ENCODE measurements at regions not wholly inside any gene's neighbourhood (a gene's known extent, or its start where the extent isn't known, plus 50 kb on each side); places are given as distances from the start of the nearest gene placed in this dataset.

DNA sequence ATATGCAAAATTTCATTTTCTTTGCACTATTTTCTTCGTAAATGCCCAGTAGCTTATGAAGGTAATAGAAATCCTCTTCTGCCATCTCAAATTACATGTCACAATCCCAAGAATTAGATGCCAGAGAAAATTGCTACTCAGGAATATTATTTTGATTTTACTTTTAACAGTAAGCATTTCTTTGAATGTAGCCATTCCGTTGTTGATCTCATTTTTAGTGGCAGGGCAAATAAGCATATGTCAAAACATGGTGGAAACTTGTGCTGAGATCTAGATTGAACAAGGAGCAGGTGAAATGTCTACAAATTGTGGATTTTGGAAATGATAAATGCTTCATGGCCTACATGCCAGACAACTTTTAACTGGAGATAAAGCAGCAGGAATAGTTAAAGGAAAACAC, 291.8 kb downstream of the SDHAF3 start:
- no peak overlapping the region for H4K5ac ChIP-seq (ENCODE audit: insufficient read length, low read depth, low read length)
- no peaks in the 10 kb centered on the region for H3K23me2 ChIP-seq (ENCODE audit: insufficient read length, low read depth, low read length, poor library complexity, severe bottlenecking)
- H2BK5ac ChIP-seq (ENCODE audit: insufficient read length, low read length) = no peak overlapping the region
- DNase-seq = no peak
- H3K27me3 Mint-ChIP-seq (ENCODE audit: low read depth) = no peaks in the 10 kb centered on the region
- H3K4me2 ChIP-seq (ENCODE audit: insufficient read depth, insufficient read length, low read length) = no peak overlapping the region
- H3K14ac ChIP-seq (ENCODE audit: insufficient read depth, low read length) = no peak overlapping the region
- H3K56ac ChIP-seq (ENCODE audit: insufficient read length, low read depth, low read length) = no peak overlapping the region
- H2AK5ac ChIP-seq (ENCODE audit: insufficient read length, low read length) = no peak overlapping the region
- H3K36me3 Mint-ChIP-seq (ENCODE audit: insufficient read depth in 1 of 3, low read depth in 3 of 3) = no peaks in the 10 kb centered on the region
- H2BK120ac ChIP-seq (ENCODE audit: low read depth, low read length, poor library complexity, severe bottlenecking) = no peak overlapping the region
- no peaks in the 10 kb centered on the region for H3K9me3 ChIP-seq (ENCODE audit: control insufficient read depth, low read depth, low read length)
- H4K91ac ChIP-seq (ENCODE audit: insufficient read length, low read depth, low read length) = no peak overlapping the region
- H2BK15ac ChIP-seq (ENCODE audit: low read depth, low read length) = no peak overlapping the region
- H3K27ac Mint-ChIP-seq = no peak overlapping the region
- no peak overlapping the region for H3K27ac ChIP-seq (ENCODE audit: insufficient read length, low read depth, low read length)
- H3T11ph ChIP-seq (ENCODE audit: low read length) = no peak overlapping the region
- H2AFZ ChIP-seq (ENCODE audit: low read length) = no peak overlapping the region
- H3K4ac ChIP-seq (ENCODE audit: low read depth, low read length) = no peak overlapping the region
- H3K27me3 ChIP-seq (ENCODE audit: insufficient read depth, low read length) = no peaks in the 10 kb centered on the region
- no peak overlapping the region for H3K9ac ChIP-seq (ENCODE audit: extremely low read depth, insufficient read length, low read length)
- no peak overlapping the region for H2BK20ac ChIP-seq (ENCODE audit: low read depth, low read length, poor library complexity, severe bottlenecking)
- TF ChIP-seq, protein P1, sequence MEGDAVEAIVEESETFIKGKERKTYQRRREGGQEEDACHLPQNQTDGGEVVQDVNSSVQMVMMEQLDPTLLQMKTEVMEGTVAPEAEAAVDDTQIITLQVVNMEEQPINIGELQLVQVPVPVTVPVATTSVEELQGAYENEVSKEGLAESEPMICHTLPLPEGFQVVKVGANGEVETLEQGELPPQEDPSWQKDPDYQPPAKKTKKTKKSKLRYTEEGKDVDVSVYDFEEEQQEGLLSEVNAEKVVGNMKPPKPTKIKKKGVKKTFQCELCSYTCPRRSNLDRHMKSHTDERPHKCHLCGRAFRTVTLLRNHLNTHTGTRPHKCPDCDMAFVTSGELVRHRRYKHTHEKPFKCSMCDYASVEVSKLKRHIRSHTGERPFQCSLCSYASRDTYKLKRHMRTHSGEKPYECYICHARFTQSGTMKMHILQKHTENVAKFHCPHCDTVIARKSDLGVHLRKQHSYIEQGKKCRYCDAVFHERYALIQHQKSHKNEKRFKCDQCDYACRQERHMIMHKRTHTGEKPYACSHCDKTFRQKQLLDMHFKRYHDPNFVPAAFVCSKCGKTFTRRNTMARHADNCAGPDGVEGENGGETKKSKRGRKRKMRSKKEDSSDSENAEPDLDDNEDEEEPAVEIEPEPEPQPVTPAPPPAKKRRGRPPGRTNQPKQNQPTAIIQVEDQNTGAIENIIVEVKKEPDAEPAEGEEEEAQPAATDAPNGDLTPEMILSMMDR (conservative IDR thresholded peaks at IDR 0.05) = no peak
- H4K20me1 ChIP-seq (ENCODE audit: control insufficient read depth, insufficient read depth, insufficient read length) = no peaks in the 10 kb centered on the region
- H3K79me2 ChIP-seq (ENCODE audit: insufficient read depth, low read length) = no peaks in the 10 kb centered on the region
- no peaks in the 10 kb centered on the region for H3K9me3 Mint-ChIP-seq
- no peak overlapping the region for H2BK12ac ChIP-seq (ENCODE audit: insufficient read length, low read depth, low read length)
- H3K79me1 ChIP-seq (ENCODE audit: insufficient read depth, low read depth, low read length, poor library complexity, severe bottlenecking) = no peaks in the 10 kb centered on the region
- no peaks in the 10 kb centered on the region for H3K4me1 ChIP-seq (ENCODE audit: insufficient read depth, low read length)
- H3K18ac ChIP-seq (ENCODE audit: insufficient read length, low read depth, low read length) = no peak overlapping the region
- no peak overlapping the region for H3K23ac ChIP-seq (ENCODE audit: insufficient read length, low read depth, low read length)
- H3K4me3 Mint-ChIP-seq = no peak overlapping the region
- H4K8ac ChIP-seq (replicated peaks; ENCODE audit: insufficient read length, low read depth, low read length) = no peak overlapping the region
- H3K4me1 Mint-ChIP-seq = peaks cover 0 to 2% of the 10 kb centered on the region in 2 experiments; a peak in 2 of 4 replicates
- no CpG with 5 or more reads among the region's 2 CpGs for WGBS (ENCODE audit: extremely low coverage, insufficient read length, low lambda C conversion rate)
